A673 (cell line): ENCODE measurements at regions not wholly inside any gene's neighbourhood (a gene's known extent, or its start where the extent isn't known, plus 50 kb on each side); places are given as distances from the start of the nearest gene placed in this dataset.

Experiments used
- CTCF ChIP-seq: fragments of 300-800, 200-600 bp; sonication (generic); conservative IDR thresholded peaks from 2 replicates; pipeline ENCODE4 v1.5.1; 2017; ENCODE audit warnings: low read depth, mild to moderate bottlenecking, antibody characterized with exemption, low read length, moderate library complexity, mixed read lengths
- EZH2 ChIP-seq: fragments of 200-600 bp; sonication (generic); IDR thresholded peaks from 2 replicates; pipeline ENCODE4 v1.6.1; 2017; ENCODE audit warnings: borderline replicate concordance, low read depth, mild to moderate bottlenecking, mixed read lengths, antibody characterized with exemption, low read length; ENCODE audit not compliant: poor library complexity, severe bottlenecking

- no peak for TF ChIP-seq CTCF
- no peak for TF ChIP-seq EZH2
Measured at GRCh38 chr2:239726631-239727181, 298.4 kb downstream of the NDUFA10 start.
